PC-9 (cell line): ENCODE measurements at regions not wholly inside any gene's neighbourhood (a gene's known extent, or its start where the extent isn't known, plus 50 kb on each side); places are given as distances from the start of the nearest gene placed in this dataset.

ENCODE experiments used
- BruUV-seq: library from RNA; stranded (reverse); fragments of 400-500 nt; replicated peaks from 2 replicates; lab custom pipeline; 2021; lab: Mats Ljungman, UMichigan
- CTCF ChIA-PET: fragments of 300-600 bp; sonication (Branson Sonifier 250); formaldehyde crosslinking; loops from one replicate; lab custom pipeline; 2022; ENCODE audit warnings: antibody characterized with exemption; lab: Charles Lee
- POLR2A ChIA-PET: fragments of 300-600 bp; sonication (Branson Sonifier 250); formaldehyde crosslinking; loops from one replicate; lab custom pipeline; 2022; ENCODE audit warnings: antibody characterized with exemption; ENCODE audit not compliant: unreplicated experiment; lab: Charles Lee
- DNase-seq, 2 experiments: peaks; one replicate each; pipeline versions ENCODE4 v3.0.0 to v3.0.0-alpha.2; 2015 to 2022; ENCODE audit warnings: mixed read lengths in 1 of 2
- H2AFZ ChIP-seq: fragments of 200-600 bp; sonication (generic); 2 replicates; pipeline ENCODE4 v1.8.1; 2017; ENCODE audit warnings: antibody characterized with exemption
- H3F3A ChIP-seq: fragments of 200-600 bp; sonication (generic); 2 replicates; pipeline ENCODE4 v1.8.1; 2017; ENCODE audit warnings: antibody characterized with exemption, mild to moderate bottlenecking, low read depth; ENCODE audit not compliant: insufficient read depth
- H3K27ac ChIP-seq: fragments of 200-600 bp; sonication (generic); 2 replicates; pipeline ENCODE4 v1.6.1; 2016; ENCODE audit warnings: mixed run types
- H3K27me3 ChIP-seq: fragments of 200-600 bp; sonication (generic); 2 replicates; pipeline ENCODE4 v1.6.1; 2016; ENCODE audit warnings: low read depth, mixed run types; ENCODE audit not compliant: insufficient read depth
- H3K36me3 ChIP-seq: fragments of 200-600 bp; sonication (generic); 2 replicates; pipeline ENCODE4 v1.6.1; 2016; ENCODE audit warnings: low read depth, mixed run types
- H3K4me1 ChIP-seq: fragments of 200-600 bp; sonication (generic); replicated peaks from 2 replicates; pipeline ENCODE4 v1.6.1; 2016; ENCODE audit warnings: mixed run types; ENCODE audit not compliant: insufficient read depth
- H3K4me2 ChIP-seq: fragments of 200-600 bp; sonication (generic); 2 replicates; pipeline ENCODE4 v1.6.1; 2017; ENCODE audit warnings: mixed run types
- H3K4me3 ChIP-seq: fragments of 200-600 bp; sonication (generic); 2 replicates; pipeline ENCODE4 v1.6.1; 2016; ENCODE audit warnings: mixed run types
- H3K79me2 ChIP-seq: fragments of 200-600 bp; sonication (generic); 2 replicates; pipeline ENCODE4 v1.6.1; 2017; ENCODE audit warnings: low read depth, mixed run types
- H3K9me2 ChIP-seq: fragments of 200-600 bp; sonication (generic); 2 replicates; pipeline ENCODE4 v1.8.1; 2017; ENCODE audit warnings: mild to moderate bottlenecking; ENCODE audit not compliant: insufficient read depth
- H3K9me3 ChIP-seq: fragments of 200-600 bp; sonication (generic); 2 replicates; pipeline ENCODE4 v1.8.1; 2016; ENCODE audit warnings: low read depth; ENCODE audit not compliant: insufficient read depth
- H4K20me1 ChIP-seq: fragments of 200-600 bp; sonication (generic); 2 replicates; pipeline ENCODE4 v1.8.1; 2017; ENCODE audit not compliant: insufficient read depth
- EZH2 ChIP-seq: fragments of 200-600 bp; sonication (generic); IDR thresholded peaks from 2 replicates; pipeline ENCODE4 v1.8.0; 2017; ENCODE audit warnings: antibody characterized with exemption, low read depth
- intact Hi-C: fragments of 100-400 bp; cut with micrococcal nuclease; formaldehyde crosslinking; loops from one replicate; pipeline ENCODE4 v1.10.0; 2022; ENCODE audit not compliant: unreplicated experiment
- TF ChIP-seq, protein P1 (sequence below): fragments of 200-600 bp; sonication (generic); conservative IDR thresholded peaks from 2 replicates; pipeline ENCODE4 v1.6.1; 2017; ENCODE audit warnings: mixed run types, antibody characterized with exemption, mild to moderate bottlenecking, moderate library complexity

DNA sequence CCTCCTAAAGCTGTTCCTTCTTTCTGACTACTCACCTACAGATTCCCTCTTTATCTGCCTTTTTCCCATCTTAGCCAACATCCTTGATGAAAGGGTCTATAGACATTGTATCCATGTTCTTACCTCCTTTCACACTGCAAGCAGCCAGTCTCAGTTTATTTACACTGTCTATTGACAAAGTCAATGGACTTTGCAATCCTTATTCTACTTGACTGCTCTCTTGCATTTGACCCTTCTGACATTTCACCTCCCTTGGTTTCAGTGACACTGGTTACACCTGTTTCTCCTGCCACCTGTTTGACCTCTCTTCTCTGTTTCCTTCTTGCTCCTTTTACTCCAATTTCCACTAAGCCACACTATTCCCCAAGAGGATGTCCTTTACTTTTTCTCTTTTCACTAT lies 224.0 kb upstream of the SNX7 start:
- Histone ChIP-seq H3K79me2 (no peaks in the 10 kb centered on the region), H3K27me3 (no peaks in the 10 kb centered on the region), H3K4me1 (peaks cover 5% of the 10 kb centered on the region; the same call in 1 of the 2 replicates), H3K9me3 (no peaks in the 10 kb centered on the region), H3K9me2 (no peaks in the 10 kb centered on the region; the same call in 1 of the 2 replicates), H3F3A (no peaks in the 10 kb centered on the region), H3K27ac (no peak overlapping the region), H3K4me3 (no peak overlapping the region), H3K36me3 (no peaks in the 10 kb centered on the region), H3K4me2 (peak overlapping the region; percentile 10), H4K20me1 (no peaks in the 10 kb centered on the region), H2AFZ (no peak overlapping the region)
- ChIA-PET CTCF (no interaction called here), POLR2A (no interaction called here)
- intact Hi-C loops: no loop called here
- DNase-seq: no peak
- TF ChIP-seq, protein P1, sequence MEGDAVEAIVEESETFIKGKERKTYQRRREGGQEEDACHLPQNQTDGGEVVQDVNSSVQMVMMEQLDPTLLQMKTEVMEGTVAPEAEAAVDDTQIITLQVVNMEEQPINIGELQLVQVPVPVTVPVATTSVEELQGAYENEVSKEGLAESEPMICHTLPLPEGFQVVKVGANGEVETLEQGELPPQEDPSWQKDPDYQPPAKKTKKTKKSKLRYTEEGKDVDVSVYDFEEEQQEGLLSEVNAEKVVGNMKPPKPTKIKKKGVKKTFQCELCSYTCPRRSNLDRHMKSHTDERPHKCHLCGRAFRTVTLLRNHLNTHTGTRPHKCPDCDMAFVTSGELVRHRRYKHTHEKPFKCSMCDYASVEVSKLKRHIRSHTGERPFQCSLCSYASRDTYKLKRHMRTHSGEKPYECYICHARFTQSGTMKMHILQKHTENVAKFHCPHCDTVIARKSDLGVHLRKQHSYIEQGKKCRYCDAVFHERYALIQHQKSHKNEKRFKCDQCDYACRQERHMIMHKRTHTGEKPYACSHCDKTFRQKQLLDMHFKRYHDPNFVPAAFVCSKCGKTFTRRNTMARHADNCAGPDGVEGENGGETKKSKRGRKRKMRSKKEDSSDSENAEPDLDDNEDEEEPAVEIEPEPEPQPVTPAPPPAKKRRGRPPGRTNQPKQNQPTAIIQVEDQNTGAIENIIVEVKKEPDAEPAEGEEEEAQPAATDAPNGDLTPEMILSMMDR: no peak
- TF ChIP-seq EZH2: no peak
- no TSS peak for BruUV-seq

DNA sequence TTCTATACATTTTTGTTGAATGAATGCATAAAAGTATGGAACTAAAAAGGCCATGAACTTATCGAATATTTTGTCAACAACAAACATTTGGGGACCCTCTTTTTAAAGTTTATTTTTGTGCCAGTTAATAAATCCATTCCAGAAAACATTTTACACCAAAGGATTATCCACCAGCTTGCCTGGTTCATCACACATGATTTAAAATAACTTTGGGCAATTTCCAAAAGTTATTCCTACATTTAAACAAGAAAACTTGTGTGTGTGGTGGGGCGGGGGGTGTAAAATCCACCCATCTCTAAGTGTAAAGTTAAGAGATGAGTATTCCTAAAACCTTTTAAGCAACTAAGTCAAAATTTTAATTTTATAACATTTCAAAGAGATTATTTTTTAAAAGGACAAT lies 224.5 kb upstream of the SNX7 start:
- BruUV-seq: no TSS peak
- intact Hi-C loops: no loop called here
- no peaks in the 10 kb centered on the region for H3K9me3 ChIP-seq
- H3K4me3 ChIP-seq: no peak overlapping the region
- no peaks in the 10 kb centered on the region for H3K27me3 ChIP-seq
- ChIA-PET POLR2A (no interaction called here), CTCF (no interaction called here)
- no peaks in the 10 kb centered on the region for H4K20me1 ChIP-seq
- no peak for TF ChIP-seq EZH2
- TF ChIP-seq, protein P1: no peak
- DNase-seq: no peak
- no peak overlapping the region for H3K4me2 ChIP-seq
- no peaks in the 10 kb centered on the region for H3K36me3 ChIP-seq
- H3F3A ChIP-seq: no peaks in the 10 kb centered on the region
- H2AFZ ChIP-seq: no peak overlapping the region
- peaks cover 5% of the 10 kb centered on the region; the same call in 1 of the 2 replicates for H3K4me1 ChIP-seq
- no peaks in the 10 kb centered on the region; the same call in 1 of the 2 replicates for H3K9me2 ChIP-seq
- H3K79me2 ChIP-seq: no peaks in the 10 kb centered on the region
- no peak overlapping the region for H3K27ac ChIP-seq

DNA sequence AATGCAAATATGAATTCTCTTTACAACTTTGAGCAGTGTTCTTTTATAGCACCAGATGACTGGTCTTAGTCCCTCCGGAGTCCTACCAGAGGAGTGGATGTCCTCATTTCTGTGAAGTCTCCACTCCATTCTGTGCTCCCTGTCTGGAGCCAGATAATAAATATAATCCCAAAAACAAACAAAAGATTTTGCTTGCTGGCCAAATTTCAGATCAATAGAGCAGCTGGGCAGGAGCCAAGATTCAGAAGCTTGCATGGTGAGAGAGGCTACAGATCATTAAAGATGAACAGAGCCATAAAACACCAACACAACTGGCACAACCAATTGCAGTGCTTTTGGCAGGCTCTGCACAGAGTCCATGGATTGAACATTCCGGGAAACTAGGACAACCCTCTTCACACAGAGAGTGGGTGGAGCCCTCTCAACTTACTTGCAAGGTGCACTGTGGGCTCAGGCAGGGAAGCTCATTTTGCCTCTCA lies 231.5 kb upstream of the SNX7 start:
- no peaks in the 10 kb centered on the region for H3K9me3 ChIP-seq
- intact Hi-C loops: no loop called here
- H3K9me2 ChIP-seq: no peaks in the 10 kb centered on the region; the same call in none of the 2 replicates
- no TSS peak for BruUV-seq
- CTCF ChIA-PET: no interaction called here
- no peaks in the 10 kb centered on the region for H3K79me2 ChIP-seq
- H3K36me3 ChIP-seq: no peaks in the 10 kb centered on the region
- no peaks in the 10 kb centered on the region for H3K27me3 ChIP-seq
- peak overlapping the region; percentile 53 for H2AFZ ChIP-seq
- POLR2A ChIA-PET: interaction anchor here (0.6 kb wide), 1 partner anchor 70 kb away, joined by 6 read pairs; no protein-coding TSS in a partner anchor
- H3K4me3 ChIP-seq: no peak overlapping the region
- TF ChIP-seq, protein P1: no peak
- TF ChIP-seq EZH2: no peak
- H3K4me2 ChIP-seq: no peak overlapping the region
- no peaks in the 10 kb centered on the region for H4K20me1 ChIP-seq
- no peaks in the 10 kb centered on the region for H3K4me1 ChIP-seq
- H3F3A ChIP-seq: no peaks in the 10 kb centered on the region
- no peak overlapping the region for H3K27ac ChIP-seq
- no peak for DNase-seq
